ENCODE measurements at regions not wholly inside any gene's neighbourhood (a gene's known extent, or its start where the extent isn't known, plus 50 kb on each side); places are given as distances from the start of the nearest gene placed in this dataset.

GRCh38 chr2:64404002-64404731 is 49.8 kb upstream of the LGALSL start:
- TF ChIP-seq, protein P1, sequence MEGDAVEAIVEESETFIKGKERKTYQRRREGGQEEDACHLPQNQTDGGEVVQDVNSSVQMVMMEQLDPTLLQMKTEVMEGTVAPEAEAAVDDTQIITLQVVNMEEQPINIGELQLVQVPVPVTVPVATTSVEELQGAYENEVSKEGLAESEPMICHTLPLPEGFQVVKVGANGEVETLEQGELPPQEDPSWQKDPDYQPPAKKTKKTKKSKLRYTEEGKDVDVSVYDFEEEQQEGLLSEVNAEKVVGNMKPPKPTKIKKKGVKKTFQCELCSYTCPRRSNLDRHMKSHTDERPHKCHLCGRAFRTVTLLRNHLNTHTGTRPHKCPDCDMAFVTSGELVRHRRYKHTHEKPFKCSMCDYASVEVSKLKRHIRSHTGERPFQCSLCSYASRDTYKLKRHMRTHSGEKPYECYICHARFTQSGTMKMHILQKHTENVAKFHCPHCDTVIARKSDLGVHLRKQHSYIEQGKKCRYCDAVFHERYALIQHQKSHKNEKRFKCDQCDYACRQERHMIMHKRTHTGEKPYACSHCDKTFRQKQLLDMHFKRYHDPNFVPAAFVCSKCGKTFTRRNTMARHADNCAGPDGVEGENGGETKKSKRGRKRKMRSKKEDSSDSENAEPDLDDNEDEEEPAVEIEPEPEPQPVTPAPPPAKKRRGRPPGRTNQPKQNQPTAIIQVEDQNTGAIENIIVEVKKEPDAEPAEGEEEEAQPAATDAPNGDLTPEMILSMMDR (IDR thresholded peaks at IDR 0.05) = no peak
- TF ChIP-seq EZH2 (IDR thresholded peaks at IDR 0.05; ENCODE audit: borderline replicate concordance, insufficient read depth, low read depth, low read length, poor library complexity, severe bottlenecking) = no peak

Measured in B cell (primary cell).